Naive thymus-derived CD8-positive, alpha-beta T cell (primary cell): ENCODE measurements at regions not wholly inside any gene's neighbourhood (a gene's known extent, or its start where the extent isn't known, plus 50 kb on each side); places are given as distances from the start of the nearest gene placed in this dataset.

ENCODE experiments used
- ATAC-seq, 2 donors: fragments of 150-1000 bp; cut with Tn5 transposase in 1 of 2; sonication (Bioruptor Pico), chemical (Tn5 transposase) in 1 of 2; 1 replicate in 1 of 2; 2 replicates in 1 of 2; pipeline ENCODE4 v1.10.0; 2021; ENCODE audit warnings: mild to moderate bottlenecking in 2 of 2, moderate library complexity in 2 of 2
- POLR2A ChIA-PET: fragments of 350-600 bp; sonication (Branson Sonifier 250); formaldehyde crosslinking; loops from one replicate; lab custom pipeline; 2021; ENCODE audit warnings: antibody characterized with exemption; lab: Charles Lee
- DNase-seq, 10 donors: peaks; one replicate each; pipeline versions ENCODE4 v3.0.0 to v3.0.0-alpha.2; 2020 to 2022
- H3K27ac Mint-ChIP-seq, 10 donors: one replicate each; pipeline ENCODE4 v1.8.0; 2020 to 2022; ENCODE audit warnings: mild to moderate bottlenecking in 10 of 10, mixed read lengths in 10 of 10, moderate library complexity in 4 of 10, inconsistent platforms in 1 of 10
- H3K27me3 Mint-ChIP-seq, 5 donors: one replicate each; pipeline ENCODE4 v1.8.0; 2021 to 2022; ENCODE audit warnings: mixed read lengths in 5 of 5
- H3K36me3 Mint-ChIP-seq, 3 donors: one replicate each; pipeline ENCODE4 v1.8.0; 2020 to 2022; ENCODE audit warnings: mixed read lengths in 3 of 3, mild to moderate bottlenecking in 2 of 3, inconsistent platforms in 1 of 3
- H3K4me1 Mint-ChIP-seq, 4 donors: one replicate each; pipeline ENCODE4 v1.8.0; 2021 to 2022; ENCODE audit warnings: mixed read lengths in 4 of 4
- H3K4me3 Mint-ChIP-seq, 10 donors: one replicate each; pipeline ENCODE4 v1.8.0; 2020 to 2022; ENCODE audit warnings: mild to moderate bottlenecking in 10 of 10, mixed read lengths in 10 of 10, moderate library complexity in 6 of 10, inconsistent platforms in 1 of 10
- H3K9me3 Mint-ChIP-seq, 9 donors: one replicate each; pipeline ENCODE4 v1.8.0; 2020 to 2022; ENCODE audit warnings: mixed read lengths in 9 of 9, mild to moderate bottlenecking in 3 of 9, inconsistent platforms in 1 of 9, moderate library complexity in 1 of 9

- Mint-ChIP-seq H3K4me3 (no peak overlapping the region), H3K4me1 (no peaks in the 10 kb centered on the region), H3K27me3 (no peaks in the 10 kb centered on the region), H3K9me3 (peaks cover 1 to 21% (median 6%) of the 10 kb centered on the region in 9 donors), H3K27ac (no peak overlapping the region), H3K36me3 (no peaks in the 10 kb centered on the region)
- ATAC-seq (no peak), DNase-seq (no peak)
- POLR2A ChIA-PET = no interaction called here
Observed at GRCh38 chr5:22986281-22986680, 133.1 kb upstream of the CDH12 start.

- Mint-ChIP-seq H3K36me3 (no peaks in the 10 kb centered on the region), H3K9me3 (peaks cover 2 to 18% (median 6%) of the 10 kb centered on the region in 9 donors)
- POLR2A ChIA-PET = no interaction called here
Observed at GRCh38 chr5:22985446-22985845, 132.3 kb upstream of the CDH12 start.

GRCh38 chr5:22970956-22971618 is 117.9 kb upstream of the CDH12 start:
- POLR2A ChIA-PET = no interaction called here
- Mint-ChIP-seq H3K9me3 (peaks cover 0 to 33% (median 21%) of the 10 kb centered on the region in 9 donors), H3K4me1 (peaks cover 0 to 10% (median 0%) of the 10 kb centered on the region in 4 donors), H3K4me3 (no peak overlapping the region), H3K27ac (no peak overlapping the region), H3K36me3 (peaks cover 0 to 8% (median 0%) of the 10 kb centered on the region in 3 donors), H3K27me3 (no peaks in the 10 kb centered on the region)
- DNase-seq (no peak), ATAC-seq (no peak)

More at GRCh38 chr5:22985446-22985845, 132.3 kb upstream of the CDH12 start:
- DNase-seq (no peak), ATAC-seq (no peak)
- no peaks in the 10 kb centered on the region for H3K27me3 Mint-ChIP-seq
- H3K4me3 Mint-ChIP-seq = no peak overlapping the region
- H3K4me1 Mint-ChIP-seq = no peaks in the 10 kb centered on the region
- H3K27ac Mint-ChIP-seq = no peak overlapping the region

GRCh38 chr5:22970491-22970890 is 117.3 kb upstream of the CDH12 start:
- Mint-ChIP-seq H3K9me3 (peaks cover 0 to 35% (median 22%) of the 10 kb centered on the region in 9 donors), H3K4me1 (peaks cover 0 to 15% (median 0%) of the 10 kb centered on the region in 4 donors), H3K27me3 (no peaks in the 10 kb centered on the region), H3K4me3 (no peak overlapping the region), H3K27ac (no peak overlapping the region), H3K36me3 (peaks cover 0 to 8% (median 0%) of the 10 kb centered on the region in 3 donors)
- DNase-seq (no peak), ATAC-seq (no peak)
- POLR2A ChIA-PET = no interaction called here

- POLR2A ChIA-PET = no interaction called here
- H3K27ac Mint-ChIP-seq = no peak overlapping the region
- H3K9me3 Mint-ChIP-seq = peaks cover 0 to 39% (median 25%) of the 10 kb centered on the region in 9 donors
- peaks cover 0 to 8% (median 0%) of the 10 kb centered on the region in 3 donors for H3K36me3 Mint-ChIP-seq
- H3K4me1 Mint-ChIP-seq = peaks cover 0 to 22% (median 0%) of the 10 kb centered on the region in 4 donors
- no peak for DNase-seq
- H3K4me3 Mint-ChIP-seq = no peak overlapping the region
- ATAC-seq = no peak
- H3K27me3 Mint-ChIP-seq = no peaks in the 10 kb centered on the region
Observed at GRCh38 chr5:22968386-22968785, 115.2 kb upstream of the CDH12 start.

- H3K27me3 Mint-ChIP-seq = no peaks in the 10 kb centered on the region
- ATAC-seq = no peak
- POLR2A ChIA-PET = no interaction called here
- peaks cover 0 to 22% (median 0%) of the 10 kb centered on the region in 4 donors for H3K4me1 Mint-ChIP-seq
- no peak overlapping the region for H3K27ac Mint-ChIP-seq
- peaks cover 0 to 48% (median 23%) of the 10 kb centered on the region in 9 donors for H3K9me3 Mint-ChIP-seq
- H3K36me3 Mint-ChIP-seq = peaks cover 0 to 8% (median 0%) of the 10 kb centered on the region in 3 donors
- H3K4me3 Mint-ChIP-seq = peak overlapping the region in 1 of 10 donors; percentile 5
- no peak for DNase-seq
Observed at GRCh38 chr5:22965960-22966359, 112.8 kb upstream of the CDH12 start.

- DNase-seq (no peak), ATAC-seq (no peak)
- Mint-ChIP-seq H3K27me3 (no peaks in the 10 kb centered on the region), H3K9me3 (peaks cover 0 to 57% (median 23%) of the 10 kb centered on the region in 9 donors), H3K36me3 (peaks cover 0 to 8% (median 0%) of the 10 kb centered on the region in 3 donors), H3K4me3 (no peak overlapping the region), H3K27ac (no peak overlapping the region), H3K4me1 (peaks cover 0 to 22% (median 0%) of the 10 kb centered on the region in 4 donors)
- POLR2A ChIA-PET = no interaction called here
Observed at GRCh38 chr5:22964632-22965031, 111.5 kb upstream of the CDH12 start.

- no peaks in the 10 kb centered on the region for H3K36me3 Mint-ChIP-seq
- H3K4me3 Mint-ChIP-seq = no peak overlapping the region
- H3K9me3 Mint-ChIP-seq = peaks cover 3 to 23% (median 9%) of the 10 kb centered on the region in 9 donors
- DNase-seq = no peak
- no peaks in the 10 kb centered on the region for H3K4me1 Mint-ChIP-seq
- H3K27ac Mint-ChIP-seq = no peak overlapping the region
- no peak for ATAC-seq
- H3K27me3 Mint-ChIP-seq = no peaks in the 10 kb centered on the region
- POLR2A ChIA-PET = no interaction called here
Observed at GRCh38 chr5:22958462-22959262, 105.5 kb upstream of the CDH12 start.

GRCh38 chr5:22947921-22948320 is 94.8 kb upstream of the CDH12 start:
- Mint-ChIP-seq H3K36me3 (no peaks in the 10 kb centered on the region), H3K27me3 (no peaks in the 10 kb centered on the region), H3K4me1 (no peaks in the 10 kb centered on the region), H3K4me3 (no peak overlapping the region), H3K9me3 (peaks cover 0 to 7% (median 4%) of the 10 kb centered on the region in 9 donors), H3K27ac (no peak overlapping the region)
- POLR2A ChIA-PET = no interaction called here
- no peak for DNase-seq
- no peak for ATAC-seq

- Mint-ChIP-seq H3K27me3 (no peaks in the 10 kb centered on the region), H3K36me3 (peaks cover 0 to 4% (median 0%) of the 10 kb centered on the region in 3 donors), H3K4me1 (peaks cover 0 to 1% (median 0%) of the 10 kb centered on the region in 4 donors), H3K27ac (no peak overlapping the region), H3K4me3 (no peak overlapping the region), H3K9me3 (peaks cover 6 to 27% (median 9%) of the 10 kb centered on the region in 9 donors)
- ATAC-seq = no peak
- DNase-seq = no peak
- POLR2A ChIA-PET = no interaction called here
Observed at GRCh38 chr5:22938362-22938761, 85.2 kb upstream of the CDH12 start.

- Mint-ChIP-seq H3K27ac (no peak overlapping the region), H3K9me3 (peaks cover 8 to 33% (median 17%) of the 10 kb centered on the region in 9 donors), H3K4me3 (no peak overlapping the region), H3K27me3 (no peaks in the 10 kb centered on the region), H3K4me1 (peaks cover 0 to 1% (median 0%) of the 10 kb centered on the region in 4 donors), H3K36me3 (no peaks in the 10 kb centered on the region)
- no peak for ATAC-seq
- POLR2A ChIA-PET = no interaction called here
- DNase-seq = no peak
Observed at GRCh38 chr5:22928821-22929482, 75.8 kb upstream of the CDH12 start.

GRCh38 chr5:22926574-22926973 is 73.4 kb upstream of the CDH12 start:
- POLR2A ChIA-PET = no interaction called here
- H3K27ac Mint-ChIP-seq = no peak overlapping the region
- H3K4me1 Mint-ChIP-seq = no peaks in the 10 kb centered on the region
- no peak for ATAC-seq
- no peak overlapping the region for H3K4me3 Mint-ChIP-seq
- peaks cover 0 to 25% (median 12%) of the 10 kb centered on the region in 9 donors for H3K9me3 Mint-ChIP-seq
- H3K27me3 Mint-ChIP-seq = no peaks in the 10 kb centered on the region
- H3K36me3 Mint-ChIP-seq = no peaks in the 10 kb centered on the region
- no peak for DNase-seq

GRCh38 chr5:22918511-22918910 is 65.4 kb upstream of the CDH12 start:
- no peak overlapping the region for H3K4me3 Mint-ChIP-seq
- H3K27ac Mint-ChIP-seq = no peak overlapping the region
- no peak for ATAC-seq
- H3K36me3 Mint-ChIP-seq = no peaks in the 10 kb centered on the region
- DNase-seq = no peak
- POLR2A ChIA-PET = no interaction called here
- peaks cover 0 to 24% (median 9%) of the 10 kb centered on the region in 9 donors for H3K9me3 Mint-ChIP-seq
- no peaks in the 10 kb centered on the region for H3K4me1 Mint-ChIP-seq
- no peaks in the 10 kb centered on the region for H3K27me3 Mint-ChIP-seq
